GM10266 (cell line): ENCODE measurements at regions not wholly inside any gene's neighbourhood (a gene's known extent, or its start where the extent isn't known, plus 50 kb on each side); places are given as distances from the start of the nearest gene placed in this dataset.

Experiments used
- DNase-seq: peaks from one replicate; pipeline ENCODE4 v3.0.0; 2012; ENCODE audit errors: extremely low spot score
- TF ChIP-seq, protein P1 (sequence below): IDR thresholded peaks from 2 replicates; pipeline ENCODE4 v1.5.1; 2012; ENCODE audit warnings: mild to moderate bottlenecking, low read depth; ENCODE audit not compliant: control insufficient read depth, insufficient read depth; ENCODE audit errors: missing control alignments

DNA sequence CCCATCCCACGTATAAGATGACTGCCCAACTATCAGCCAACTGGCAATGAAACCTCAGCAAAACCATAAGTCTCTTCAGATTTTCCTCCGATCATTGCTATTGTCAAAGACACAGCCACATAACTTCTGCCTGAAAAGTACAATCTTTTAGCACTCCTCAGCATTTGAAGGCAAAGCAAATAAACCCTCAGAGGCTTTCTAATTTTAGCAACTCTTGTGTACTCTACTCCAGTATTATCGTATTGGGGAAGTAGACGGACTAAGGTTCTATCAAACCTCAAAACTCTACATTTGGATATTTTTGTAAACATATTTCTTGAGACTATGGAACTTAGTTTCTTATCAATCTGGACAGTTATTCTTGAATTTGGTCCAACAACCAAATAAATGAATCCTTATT is 1206.2 kb upstream of the NCAM2 start:
- DNase-seq = no peak
- TF ChIP-seq, protein P1, sequence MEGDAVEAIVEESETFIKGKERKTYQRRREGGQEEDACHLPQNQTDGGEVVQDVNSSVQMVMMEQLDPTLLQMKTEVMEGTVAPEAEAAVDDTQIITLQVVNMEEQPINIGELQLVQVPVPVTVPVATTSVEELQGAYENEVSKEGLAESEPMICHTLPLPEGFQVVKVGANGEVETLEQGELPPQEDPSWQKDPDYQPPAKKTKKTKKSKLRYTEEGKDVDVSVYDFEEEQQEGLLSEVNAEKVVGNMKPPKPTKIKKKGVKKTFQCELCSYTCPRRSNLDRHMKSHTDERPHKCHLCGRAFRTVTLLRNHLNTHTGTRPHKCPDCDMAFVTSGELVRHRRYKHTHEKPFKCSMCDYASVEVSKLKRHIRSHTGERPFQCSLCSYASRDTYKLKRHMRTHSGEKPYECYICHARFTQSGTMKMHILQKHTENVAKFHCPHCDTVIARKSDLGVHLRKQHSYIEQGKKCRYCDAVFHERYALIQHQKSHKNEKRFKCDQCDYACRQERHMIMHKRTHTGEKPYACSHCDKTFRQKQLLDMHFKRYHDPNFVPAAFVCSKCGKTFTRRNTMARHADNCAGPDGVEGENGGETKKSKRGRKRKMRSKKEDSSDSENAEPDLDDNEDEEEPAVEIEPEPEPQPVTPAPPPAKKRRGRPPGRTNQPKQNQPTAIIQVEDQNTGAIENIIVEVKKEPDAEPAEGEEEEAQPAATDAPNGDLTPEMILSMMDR = no peak

DNA sequence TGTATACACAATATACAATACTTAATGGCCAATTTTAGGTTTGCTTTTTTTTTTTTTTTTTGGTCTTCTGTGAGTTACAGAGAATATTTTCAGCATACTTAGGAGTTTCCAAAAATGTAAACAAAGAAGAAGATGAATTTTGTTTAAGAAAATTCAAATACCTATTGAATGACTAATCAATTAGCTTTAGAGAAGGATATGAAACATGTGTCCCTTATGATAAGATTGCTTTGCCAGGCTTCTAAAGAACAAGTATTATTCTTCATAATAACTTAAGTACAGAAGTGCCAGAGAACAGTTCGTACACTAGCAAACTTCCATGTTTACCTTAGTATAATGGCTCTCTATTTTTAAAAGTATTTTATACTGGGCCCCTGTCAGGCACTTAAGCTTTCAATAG is 1191.0 kb upstream of the NCAM2 start:
- DNase-seq = no peak
- TF ChIP-seq, protein P1 = no peak

DNA sequence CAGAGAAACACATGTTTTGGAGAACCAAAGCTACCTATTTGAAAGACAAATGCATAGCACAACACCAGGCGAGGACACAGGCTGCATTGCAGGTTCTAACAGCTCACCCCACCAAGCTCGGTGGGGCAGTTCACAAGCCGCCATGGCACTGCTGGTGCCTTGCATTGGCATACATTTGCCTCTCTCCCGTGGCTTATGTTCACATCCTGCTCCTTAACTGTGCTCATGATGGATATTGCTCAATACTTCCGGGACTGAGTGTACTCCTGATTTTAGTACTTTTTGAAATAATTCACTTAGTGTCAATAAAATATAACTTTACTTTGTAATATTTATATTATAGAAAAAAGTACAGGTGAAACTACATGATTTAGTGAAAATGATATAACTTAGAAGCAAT is 1187.4 kb upstream of the NCAM2 start:
- DNase-seq = no peak
- TF ChIP-seq, protein P1 = no peak

DNA sequence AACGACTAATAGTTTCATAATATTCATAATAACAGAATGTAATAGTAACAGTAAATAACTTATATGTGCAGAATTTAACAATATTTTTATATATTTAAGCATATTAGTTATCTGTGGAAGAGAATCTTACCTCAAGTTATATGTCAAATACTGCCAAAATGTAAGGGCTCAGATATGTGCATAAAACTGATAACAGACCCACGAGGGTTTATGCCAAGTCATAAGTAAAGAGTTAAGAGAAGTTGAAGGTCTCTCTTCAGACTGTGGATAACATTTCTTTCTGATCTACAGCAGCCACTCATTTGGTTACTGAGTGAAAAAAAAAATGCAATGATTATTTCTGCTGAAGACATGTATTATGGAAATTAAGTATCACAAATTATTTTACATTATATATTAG is 1167.8 kb upstream of the NCAM2 start:
- TF ChIP-seq, protein P1 = no peak

DNA sequence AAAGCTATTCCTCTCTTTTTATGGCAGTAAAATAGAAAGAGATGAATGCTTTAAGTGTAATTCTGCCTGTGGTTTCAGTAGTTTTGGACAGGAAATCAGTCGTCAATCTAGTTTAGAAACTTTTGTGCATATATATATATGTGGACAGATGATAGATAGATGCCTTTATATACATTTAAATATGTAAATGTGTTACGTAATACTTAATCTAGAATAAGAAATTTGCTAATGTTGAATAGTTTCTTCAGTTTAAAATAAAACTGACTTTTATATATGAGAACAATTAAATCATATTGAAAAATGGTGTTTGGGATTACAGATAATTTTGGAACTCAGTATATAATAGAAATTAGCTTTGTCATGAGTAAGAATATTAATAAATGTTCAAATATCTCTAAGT is 1165.7 kb upstream of the NCAM2 start:
- no peak for DNase-seq
- TF ChIP-seq, protein P1 = no peak

More for the DNA sequence above, 1167.8 kb upstream of the NCAM2 start:
- no peak for DNase-seq

DNA sequence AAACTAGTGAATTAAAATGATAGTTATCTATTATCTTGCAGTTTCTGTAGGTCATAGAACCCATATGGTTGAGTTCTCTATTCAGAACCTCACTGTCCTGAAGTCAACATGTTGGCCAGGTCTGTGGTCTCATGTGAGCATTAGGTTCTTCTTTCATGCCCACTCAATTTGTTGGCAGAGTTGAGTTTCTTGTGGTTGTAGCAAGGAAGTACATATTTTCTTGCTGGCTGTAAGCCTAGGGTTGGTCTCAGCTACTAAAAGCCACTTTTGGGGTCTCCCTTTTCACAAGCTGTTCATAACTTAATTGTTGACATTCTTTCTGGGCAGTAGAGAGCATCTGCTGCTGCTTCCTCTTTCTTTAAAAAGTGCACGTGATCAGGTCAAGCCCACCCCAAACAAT is 1165.1 kb upstream of the NCAM2 start:
- TF ChIP-seq, protein P1 = no peak
- no peak for DNase-seq

DNA sequence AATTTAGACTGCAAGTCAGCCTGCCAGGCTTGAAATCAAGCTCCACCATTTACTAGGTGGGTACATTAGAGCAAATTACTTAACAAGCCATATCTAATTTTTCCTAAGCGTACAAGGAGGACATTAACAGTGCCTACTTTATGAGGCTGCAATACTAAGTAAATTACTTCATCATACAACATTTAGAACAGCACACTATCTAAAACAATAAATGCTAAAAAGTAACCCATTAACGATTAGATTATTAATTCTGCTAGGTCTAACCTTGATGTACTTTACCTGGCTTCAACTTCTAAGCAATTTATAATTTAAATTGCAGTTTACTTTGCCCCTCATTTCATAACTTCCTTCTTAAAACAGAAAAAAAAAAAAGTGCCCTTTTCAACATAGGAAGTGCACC is 1155.6 kb upstream of the NCAM2 start:
- TF ChIP-seq, protein P1 = no peak

More for the DNA sequence above, 1155.6 kb upstream of the NCAM2 start:
- no peak for DNase-seq
